Loucy (cell line): ENCODE measurements at regions not wholly inside any gene's neighbourhood (a gene's known extent, or its start where the extent isn't known, plus 50 kb on each side); places are given as distances from the start of the nearest gene placed in this dataset.

Experiments used
- CTCF ChIP-seq: fragments of 200-600 bp; sonication (generic); conservative IDR thresholded peaks from 2 replicates; pipeline ENCODE4 v1.5.1; 2014; ENCODE audit warnings: mild to moderate bottlenecking, antibody characterized with exemption, low read length
- EZH2phosphoT487 ChIP-seq: fragments of 200-600 bp; IDR thresholded peaks from 2 replicates; pipeline ENCODE4 v1.6.1; 2018; ENCODE audit warnings: antibody characterized with exemption, mild to moderate bottlenecking, moderate library complexity, borderline replicate concordance

GRCh38 chr4:180784940-180785339 lies 1458.3 kb upstream of the TENM3 start:
- TF ChIP-seq CTCF (no peak), EZH2phosphoT487 (no peak)
